HFFc6 (cell line): ENCODE measurements at regions not wholly inside any gene's neighbourhood (a gene's known extent, or its start where the extent isn't known, plus 50 kb on each side); places are given as distances from the start of the nearest gene placed in this dataset.

Experiments
- DNase-seq: peaks from one replicate; pipeline ENCODE4 v3.0.0-alpha.2; 2018
- H3K27ac Mint-ChIP-seq: 2 replicates; pipeline ENCODE4 v1.8.0; 2020; ENCODE audit warnings: mild to moderate bottlenecking, mixed read lengths
- H3K27me3 Mint-ChIP-seq: 2 replicates; pipeline ENCODE4 v1.8.0; 2021; ENCODE audit warnings: mild to moderate bottlenecking, moderate library complexity, mixed read lengths; ENCODE audit not compliant: insufficient read depth
- H3K36me3 Mint-ChIP-seq: 2 replicates; pipeline ENCODE4 v1.8.0; 2021; ENCODE audit warnings: low read depth, mixed read lengths
- H3K4me1 Mint-ChIP-seq: 2 replicates; pipeline ENCODE4 v1.8.0; 2020; ENCODE audit warnings: low read depth, mixed read lengths
- H3K4me3 Mint-ChIP-seq: 2 replicates; pipeline ENCODE4 v1.8.0; 2020; ENCODE audit warnings: mild to moderate bottlenecking, moderate library complexity, mixed read lengths
- H3K9me3 Mint-ChIP-seq: 2 replicates; pipeline ENCODE4 v1.8.0; 2020; ENCODE audit warnings: mild to moderate bottlenecking, mixed read lengths
- CTCF ChIP-seq: fragments of 200-600 bp; sonication (generic); IDR thresholded peaks from 2 replicates; pipeline ENCODE4 v1.5.0; 2021; ENCODE audit warnings: antibody characterized with exemption, mild to moderate bottlenecking

DNA sequence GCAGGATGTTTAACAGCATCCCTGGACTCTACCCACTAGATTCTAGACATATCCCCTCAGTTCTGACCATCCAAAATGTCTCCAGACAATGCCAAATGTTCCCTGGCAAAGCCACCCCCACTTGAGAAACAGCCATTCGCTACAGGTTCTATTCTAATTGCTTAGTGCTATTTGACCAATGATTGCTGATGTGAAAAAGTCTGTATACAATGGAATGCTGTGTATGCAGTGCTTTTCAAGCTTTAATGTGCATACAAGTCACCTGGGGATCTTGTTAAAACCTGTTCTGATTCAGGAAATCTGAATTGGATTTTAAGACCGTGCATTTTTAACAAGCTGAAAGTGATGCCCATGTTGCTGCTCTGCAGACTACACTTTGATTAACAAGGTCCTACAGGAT lies 331.8 kb upstream of the KLF12 start:
- no peaks in the 10 kb centered on the region for H3K4me1 Mint-ChIP-seq
- DNase-seq = no peak
- no peak overlapping the region for H3K27ac Mint-ChIP-seq
- H3K27me3 Mint-ChIP-seq = peaks cover 11% of the 10 kb centered on the region
- TF ChIP-seq CTCF = no peak
- H3K9me3 Mint-ChIP-seq = no peaks in the 10 kb centered on the region
- H3K36me3 Mint-ChIP-seq = no peaks in the 10 kb centered on the region
- no peak overlapping the region for H3K4me3 Mint-ChIP-seq

DNA sequence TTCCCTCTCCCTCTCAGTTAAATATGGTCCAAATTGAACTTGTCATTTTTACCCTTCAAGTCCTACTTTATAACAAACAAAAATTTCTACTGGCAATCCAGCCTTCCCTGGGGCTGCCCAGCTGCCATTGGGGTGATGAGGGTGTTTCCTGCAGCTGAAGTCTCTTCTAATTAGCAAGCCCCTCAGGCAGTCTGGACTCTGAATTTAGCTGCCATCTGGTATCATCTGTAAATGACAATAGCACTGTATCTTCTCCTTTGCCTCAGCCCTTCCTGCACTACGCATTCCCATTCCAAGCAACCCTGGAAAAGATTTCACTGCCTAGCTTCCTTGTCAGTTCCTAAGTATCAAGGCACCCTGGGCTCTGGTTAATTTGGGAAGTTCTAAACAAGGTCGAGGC lies 331.1 kb upstream of the KLF12 start:
- H3K4me3 Mint-ChIP-seq = no peak overlapping the region
- no peak overlapping the region for H3K27ac Mint-ChIP-seq
- no peak for TF ChIP-seq CTCF
- no peaks in the 10 kb centered on the region for H3K36me3 Mint-ChIP-seq
- DNase-seq = no peak
- no peaks in the 10 kb centered on the region for H3K4me1 Mint-ChIP-seq
- no peaks in the 10 kb centered on the region for H3K9me3 Mint-ChIP-seq
- peaks cover 14% of the 10 kb centered on the region for H3K27me3 Mint-ChIP-seq

GRCh38 chr13:74464670-74465069 lies 330.5 kb upstream of the KLF12 start:
- Mint-ChIP-seq H3K9me3 (no peaks in the 10 kb centered on the region), H3K4me1 (no peaks in the 10 kb centered on the region), H3K27me3 (peaks cover 12% of the 10 kb centered on the region), H3K27ac (no peak overlapping the region), H3K36me3 (no peaks in the 10 kb centered on the region), H3K4me3 (no peak overlapping the region)
- no peak for DNase-seq
- no peak for TF ChIP-seq CTCF

DNA sequence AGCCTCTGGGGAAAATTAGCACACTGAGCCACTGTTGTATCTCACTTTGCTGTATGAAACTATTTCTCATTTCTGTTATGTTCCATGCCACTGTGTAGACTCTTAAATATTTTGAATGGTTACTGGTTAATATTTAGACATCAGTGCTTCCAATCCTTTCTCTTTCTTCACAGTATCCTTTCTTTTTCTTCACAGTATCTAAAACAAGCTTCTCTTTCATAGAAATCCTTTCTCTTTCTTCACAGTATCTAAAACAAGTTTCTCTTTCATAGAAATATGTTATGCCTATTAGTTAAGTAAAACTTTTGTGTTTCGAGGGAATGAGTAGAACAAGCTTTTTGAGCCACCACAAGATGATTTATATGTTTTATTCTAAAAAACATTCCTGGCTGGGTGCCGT lies 326.8 kb upstream of the KLF12 start:
- Mint-ChIP-seq H3K27me3 (peaks cover 12% of the 10 kb centered on the region), H3K36me3 (no peaks in the 10 kb centered on the region), H3K4me1 (no peaks in the 10 kb centered on the region), H3K4me3 (no peak overlapping the region), H3K27ac (no peak overlapping the region), H3K9me3 (no peaks in the 10 kb centered on the region)
- TF ChIP-seq CTCF = no peak
- DNase-seq = no peak

DNA sequence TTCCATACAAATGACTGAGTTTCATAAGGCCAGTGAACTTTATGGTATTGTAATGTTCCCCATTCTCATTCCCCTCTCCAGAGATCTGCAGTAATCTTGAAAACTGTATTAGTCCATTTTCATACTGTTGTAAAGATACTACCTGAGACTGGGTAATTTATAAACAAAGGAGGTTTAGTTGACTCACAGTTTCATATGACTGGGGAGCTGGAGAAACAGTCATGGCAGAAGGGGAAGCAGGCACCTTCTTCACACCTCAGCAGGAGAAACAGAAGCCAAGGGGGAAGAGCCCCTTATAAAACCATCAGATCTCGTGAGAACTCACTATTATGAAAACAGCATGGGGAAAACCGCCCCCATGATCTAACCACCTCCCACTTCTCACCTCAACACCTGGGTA lies 318.7 kb upstream of the KLF12 start:
- no peaks in the 10 kb centered on the region for H3K36me3 Mint-ChIP-seq
- H3K9me3 Mint-ChIP-seq = no peaks in the 10 kb centered on the region
- peaks cover 6% of the 10 kb centered on the region for H3K27me3 Mint-ChIP-seq
- TF ChIP-seq CTCF = no peak
- no peak overlapping the region for H3K4me3 Mint-ChIP-seq
- no peak overlapping the region for H3K27ac Mint-ChIP-seq
- no peak for DNase-seq
- peaks cover 19% of the 10 kb centered on the region for H3K4me1 Mint-ChIP-seq

GRCh38 chr13:74452176-74452575 lies 318.0 kb upstream of the KLF12 start:
- DNase-seq = no peak
- no peak for TF ChIP-seq CTCF
- Mint-ChIP-seq H3K27me3 (peaks cover 8% of the 10 kb centered on the region), H3K36me3 (no peaks in the 10 kb centered on the region), H3K27ac (no peak overlapping the region), H3K4me3 (no peak overlapping the region), H3K9me3 (no peaks in the 10 kb centered on the region), H3K4me1 (peaks cover 19% of the 10 kb centered on the region)
